Cardiac muscle cell (in vitro differentiated cells and primary cell): ENCODE measurements at regions not wholly inside any gene's neighbourhood (a gene's known extent, or its start where the extent isn't known, plus 50 kb on each side); places are given as distances from the start of the nearest gene placed in this dataset.

Experiments used
- DNase-seq, 2 donors: peaks; one replicate each; pipeline versions ENCODE4 v3.0.0 to v3.0.0-alpha.2; 2010 to 2017; ENCODE audit warnings: low read depth in 1 of 2, low spot score in 1 of 2
- H3K27ac ChIP-seq: fragments of 200-600 bp; sonication (generic); 2 replicates; pipeline ENCODE4 v1.5.1; 2016
- H3K27me3 ChIP-seq: fragments of 200-600 bp; sonication (generic); 2 replicates; pipeline ENCODE4 v1.6.0; 2016; ENCODE audit warnings: control low read depth
- H3K36me3 ChIP-seq: fragments of 200-600 bp; sonication (generic); 2 replicates; pipeline ENCODE4 v1.5.1; 2016; ENCODE audit warnings: control low read depth
- H3K4me1 ChIP-seq: fragments of 200-600 bp; sonication (generic); 2 replicates; pipeline ENCODE4 v1.8.1; 2017; ENCODE audit warnings: low read depth, mild to moderate bottlenecking, mixed run types
- H3K4me3 ChIP-seq: fragments of 200-600 bp; sonication (generic); 2 replicates; pipeline ENCODE4 v1.5.1; 2016; ENCODE audit warnings: mild to moderate bottlenecking
- H3K9me3 ChIP-seq: fragments of 200-600 bp; sonication (generic); 2 replicates; pipeline ENCODE4 v1.5.1; 2017; ENCODE audit warnings: low read depth, mild to moderate bottlenecking, control low read depth
- TF ChIP-seq, protein P1 (sequence below): IDR thresholded peaks from 2 replicates; pipeline ENCODE4 v1.5.1; 2012; ENCODE audit warnings: low read depth, mild to moderate bottlenecking, low read length

GRCh38 chr14:35985474-35986218 is 159.5 kb downstream of the BRMS1L start:
- no peak overlapping the region for H3K27ac ChIP-seq
- no peak overlapping the region for H3K4me3 ChIP-seq
- H3K36me3 ChIP-seq, result no peaks in the 10 kb centered on the region
- DNase-seq, result peak in 1 of 2 donors; percentile 13
- H3K27me3 ChIP-seq, result no peaks in the 10 kb centered on the region
- no peaks in the 10 kb centered on the region for H3K4me1 ChIP-seq
- no peaks in the 10 kb centered on the region for H3K9me3 ChIP-seq
- TF ChIP-seq, protein P1, sequence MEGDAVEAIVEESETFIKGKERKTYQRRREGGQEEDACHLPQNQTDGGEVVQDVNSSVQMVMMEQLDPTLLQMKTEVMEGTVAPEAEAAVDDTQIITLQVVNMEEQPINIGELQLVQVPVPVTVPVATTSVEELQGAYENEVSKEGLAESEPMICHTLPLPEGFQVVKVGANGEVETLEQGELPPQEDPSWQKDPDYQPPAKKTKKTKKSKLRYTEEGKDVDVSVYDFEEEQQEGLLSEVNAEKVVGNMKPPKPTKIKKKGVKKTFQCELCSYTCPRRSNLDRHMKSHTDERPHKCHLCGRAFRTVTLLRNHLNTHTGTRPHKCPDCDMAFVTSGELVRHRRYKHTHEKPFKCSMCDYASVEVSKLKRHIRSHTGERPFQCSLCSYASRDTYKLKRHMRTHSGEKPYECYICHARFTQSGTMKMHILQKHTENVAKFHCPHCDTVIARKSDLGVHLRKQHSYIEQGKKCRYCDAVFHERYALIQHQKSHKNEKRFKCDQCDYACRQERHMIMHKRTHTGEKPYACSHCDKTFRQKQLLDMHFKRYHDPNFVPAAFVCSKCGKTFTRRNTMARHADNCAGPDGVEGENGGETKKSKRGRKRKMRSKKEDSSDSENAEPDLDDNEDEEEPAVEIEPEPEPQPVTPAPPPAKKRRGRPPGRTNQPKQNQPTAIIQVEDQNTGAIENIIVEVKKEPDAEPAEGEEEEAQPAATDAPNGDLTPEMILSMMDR, result no peak

- TF ChIP-seq, protein P1, result no peak
- DNase-seq, result no peak
- H3K4me3 ChIP-seq, result no peak overlapping the region
- no peak overlapping the region for H3K27ac ChIP-seq
- no peaks in the 10 kb centered on the region for H3K4me1 ChIP-seq
- no peaks in the 10 kb centered on the region for H3K27me3 ChIP-seq
- no peaks in the 10 kb centered on the region for H3K36me3 ChIP-seq
- no peaks in the 10 kb centered on the region for H3K9me3 ChIP-seq
Measured at GRCh38 chr14:35979531-35979930, 153.4 kb downstream of the BRMS1L start.

DNA sequence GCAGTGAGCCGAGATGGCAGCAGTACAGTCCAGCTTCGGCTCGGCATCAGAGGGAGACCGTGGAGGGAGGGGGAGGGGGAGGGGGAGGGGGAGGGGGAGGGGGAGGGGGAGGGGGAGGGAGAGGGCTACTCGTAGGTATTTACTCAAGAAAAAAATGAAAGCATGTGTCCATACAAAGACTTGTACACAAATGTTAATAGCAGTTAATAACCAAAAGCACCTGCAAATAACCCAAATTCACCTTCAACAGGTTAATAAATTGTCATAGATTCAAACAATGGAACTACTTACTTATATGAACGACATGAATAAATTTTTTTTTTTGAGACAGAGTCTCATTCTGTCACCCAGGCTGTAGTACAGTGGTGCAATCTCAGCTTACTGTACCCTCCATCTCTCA is 152.4 kb downstream of the BRMS1L start:
- H3K36me3 ChIP-seq, result no peaks in the 10 kb centered on the region
- no peaks in the 10 kb centered on the region for H3K9me3 ChIP-seq
- H3K4me1 ChIP-seq, result no peaks in the 10 kb centered on the region
- TF ChIP-seq, protein P1, result no peak
- no peak overlapping the region for H3K4me3 ChIP-seq
- no peak overlapping the region for H3K27ac ChIP-seq
- no peak for DNase-seq
- H3K27me3 ChIP-seq, result no peaks in the 10 kb centered on the region

DNA sequence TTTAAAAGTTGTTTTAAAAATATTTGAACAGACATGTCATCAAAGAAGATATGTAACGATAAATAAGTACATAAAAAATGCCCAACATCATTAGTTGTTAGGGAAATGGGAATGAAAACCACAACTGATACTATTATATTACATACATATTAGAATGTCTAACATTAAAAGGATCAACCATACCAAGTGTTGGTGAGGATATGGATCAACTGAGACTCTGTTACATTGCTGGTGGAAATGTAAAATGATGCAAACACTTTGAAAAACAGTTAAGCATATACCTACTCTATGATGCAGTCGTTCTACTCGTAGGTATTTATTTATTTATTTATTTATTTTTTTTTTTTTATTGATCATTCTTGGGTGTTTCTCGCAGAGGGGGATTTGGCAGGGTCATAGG is 149.7 kb downstream of the BRMS1L start:
- no peak overlapping the region for H3K4me3 ChIP-seq
- H3K4me1 ChIP-seq, result no peaks in the 10 kb centered on the region
- no peak for DNase-seq
- H3K36me3 ChIP-seq, result no peaks in the 10 kb centered on the region
- H3K9me3 ChIP-seq, result no peaks in the 10 kb centered on the region
- TF ChIP-seq, protein P1, result no peak
- no peak overlapping the region for H3K27ac ChIP-seq
- H3K27me3 ChIP-seq, result no peaks in the 10 kb centered on the region

GRCh38 chr14:35973770-35974169 is 147.6 kb downstream of the BRMS1L start:
- no peak overlapping the region for H3K27ac ChIP-seq
- no peak for DNase-seq
- no peak overlapping the region for H3K4me3 ChIP-seq
- H3K36me3 ChIP-seq, result no peaks in the 10 kb centered on the region
- no peaks in the 10 kb centered on the region for H3K27me3 ChIP-seq
- TF ChIP-seq, protein P1, result no peak
- no peaks in the 10 kb centered on the region for H3K4me1 ChIP-seq
- no peaks in the 10 kb centered on the region for H3K9me3 ChIP-seq
